ENCODE measurements at regions not wholly inside any gene's neighbourhood (a gene's known extent, or its start where the extent isn't known, plus 50 kb on each side); places are given as distances from the start of the nearest gene placed in this dataset.

- TF ChIP-seq CTCF (IDR thresholded peaks at IDR 0.05; ENCODE audit: insufficient read depth, low read length) (no peak), POLR2AphosphoS5 (IDR thresholded peaks at IDR 0.05; ENCODE audit: low read depth) (no peak), SPI1 (IDR thresholded peaks at IDR 0.05; ENCODE audit: borderline replicate concordance, low read depth) (no peak), GABPA (IDR thresholded peaks at IDR 0.05; ENCODE audit: low read depth) (no peak)
- TF ChIP-seq, protein P1, sequence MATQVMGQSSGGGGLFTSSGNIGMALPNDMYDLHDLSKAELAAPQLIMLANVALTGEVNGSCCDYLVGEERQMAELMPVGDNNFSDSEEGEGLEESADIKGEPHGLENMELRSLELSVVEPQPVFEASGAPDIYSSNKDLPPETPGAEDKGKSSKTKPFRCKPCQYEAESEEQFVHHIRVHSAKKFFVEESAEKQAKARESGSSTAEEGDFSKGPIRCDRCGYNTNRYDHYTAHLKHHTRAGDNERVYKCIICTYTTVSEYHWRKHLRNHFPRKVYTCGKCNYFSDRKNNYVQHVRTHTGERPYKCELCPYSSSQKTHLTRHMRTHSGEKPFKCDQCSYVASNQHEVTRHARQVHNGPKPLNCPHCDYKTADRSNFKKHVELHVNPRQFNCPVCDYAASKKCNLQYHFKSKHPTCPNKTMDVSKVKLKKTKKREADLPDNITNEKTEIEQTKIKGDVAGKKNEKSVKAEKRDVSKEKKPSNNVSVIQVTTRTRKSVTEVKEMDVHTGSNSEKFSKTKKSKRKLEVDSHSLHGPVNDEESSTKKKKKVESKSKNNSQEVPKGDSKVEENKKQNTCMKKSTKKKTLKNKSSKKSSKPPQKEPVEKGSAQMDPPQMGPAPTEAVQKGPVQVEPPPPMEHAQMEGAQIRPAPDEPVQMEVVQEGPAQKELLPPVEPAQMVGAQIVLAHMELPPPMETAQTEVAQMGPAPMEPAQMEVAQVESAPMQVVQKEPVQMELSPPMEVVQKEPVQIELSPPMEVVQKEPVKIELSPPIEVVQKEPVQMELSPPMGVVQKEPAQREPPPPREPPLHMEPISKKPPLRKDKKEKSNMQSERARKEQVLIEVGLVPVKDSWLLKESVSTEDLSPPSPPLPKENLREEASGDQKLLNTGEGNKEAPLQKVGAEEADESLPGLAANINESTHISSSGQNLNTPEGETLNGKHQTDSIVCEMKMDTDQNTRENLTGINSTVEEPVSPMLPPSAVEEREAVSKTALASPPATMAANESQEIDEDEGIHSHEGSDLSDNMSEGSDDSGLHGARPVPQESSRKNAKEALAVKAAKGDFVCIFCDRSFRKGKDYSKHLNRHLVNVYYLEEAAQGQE (IDR thresholded peaks at IDR 0.05; ENCODE audit: insufficient replicate concordance, low read depth), result no peak
Observed at GRCh38 chr6:134706806-134707205, 243.1 kb downstream of the ALDH8A1 start.

Data from HL-60 (cell line).